ENCODE measurements at regions not wholly inside any gene's neighbourhood (a gene's known extent, or its start where the extent isn't known, plus 50 kb on each side); places are given as distances from the start of the nearest gene placed in this dataset.

DNA sequence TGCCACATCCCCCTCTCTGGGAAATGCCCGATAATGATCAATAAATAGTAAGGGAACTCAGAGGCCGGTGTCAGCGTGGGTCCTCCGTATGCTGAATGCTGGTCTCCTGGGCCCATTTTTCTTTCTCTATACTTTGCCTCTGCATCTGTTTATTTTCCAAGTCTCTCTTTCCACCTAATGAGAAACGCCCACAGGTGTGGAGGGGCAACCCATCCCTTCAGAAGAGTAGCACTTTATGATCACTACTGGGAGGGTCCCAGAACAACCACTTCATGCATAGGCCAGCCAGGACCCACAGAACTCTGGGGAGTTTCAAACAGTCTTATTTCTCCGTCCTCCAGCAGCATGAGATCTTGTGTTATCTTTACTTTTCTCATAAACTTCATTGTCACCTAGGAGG lies 100.1 kb downstream of the CEP44 start:
- DNase-seq (ENCODE audit: low read depth in 1 of 2, low spot score in 2 of 2) = no peak
- no peaks in the 10 kb centered on the region for H3K79me2 ChIP-seq (ENCODE audit: control insufficient read depth in 1 of 2, insufficient read depth in 2 of 2, low read length in 2 of 2)
- H2BK5ac ChIP-seq (ENCODE audit: low read depth, low read length) = no peak overlapping the region
- H3K36me3 ChIP-seq (ENCODE audit: control insufficient read depth in 2 of 4, insufficient read depth in 4 of 4, low read length in 3 of 4) = no peaks in the 10 kb centered on the region
- ChIA-PET CTCF (ENCODE audit: partially characterized antibody) (no interaction called here), POLR2A (ENCODE audit: partially characterized antibody) (no interaction called here)
- H3K4me2 ChIP-seq (ENCODE audit: insufficient read depth in 1 of 2, low read depth in 2 of 2, low read length in 2 of 2) = no peak overlapping the region
- no peaks in the 10 kb centered on the region for H3K79me1 ChIP-seq (ENCODE audit: low read depth, low read length)
- no peak overlapping the region for H3K9ac ChIP-seq (replicated peaks in 1 of 4; ENCODE audit: extremely low read depth in 1 of 4, low read depth in 3 of 4, low read length in 3 of 4)
- H4K91ac ChIP-seq (replicated peaks; ENCODE audit: insufficient read length, low read length) = no peak overlapping the region
- H3K9me3 ChIP-seq (ENCODE audit: insufficient read depth in 2 of 2, low read depth in 1 of 2, low read length in 1 of 2) = no peaks in the 10 kb centered on the region; a peak in 1 of 4 replicates
- H3K14ac ChIP-seq (ENCODE audit: insufficient read length) = no peak overlapping the region
- no peaks in the 10 kb centered on the region for H3K23me2 ChIP-seq (ENCODE audit: low read depth, low read length)
- no peak overlapping the region for H3K4me3 ChIP-seq (ENCODE audit: extremely low read depth in 1 of 4, insufficient read depth in 2 of 4, low read depth in 3 of 4, low read length in 4 of 4)
- WGBS, 2 experiments (ENCODE audit: extremely low coverage in 1 of 2, insufficient coverage in 1 of 2, insufficient read length in 1 of 2, insufficient replicate concordance in 2 of 2, low coverage in 1 of 2, low lambda C conversion rate in 2 of 2, missing lambda C conversion rate in 1 of 2) = 87% methylated on average over 3 of the region's 6 CpGs; no CpG with 5 or more reads in 1 of the 2 experiments
- no peak overlapping the region for H2AFZ ChIP-seq (ENCODE audit: low read length)
- H4K5ac ChIP-seq (ENCODE audit: insufficient read length, low read depth, low read length) = no peak overlapping the region
- H2BK12ac ChIP-seq (ENCODE audit: low read depth, low read length) = no peak overlapping the region
- no peak overlapping the region for H3K56ac ChIP-seq (replicated peaks; ENCODE audit: insufficient read length, low read depth, low read length)
- H2BK20ac ChIP-seq (ENCODE audit: low read length) = no peak overlapping the region
- no peak overlapping the region for H3K23ac ChIP-seq (ENCODE audit: insufficient read length)
- no peak overlapping the region for H2BK15ac ChIP-seq (ENCODE audit: low read length)
- H3K27me3 ChIP-seq (replicated peaks in 1 of 4; ENCODE audit: control insufficient read depth in 3 of 4, extremely low read depth in 1 of 4, insufficient read depth in 3 of 4, low read length in 3 of 4) = no peaks in the 10 kb centered on the region
- H2BK120ac ChIP-seq (replicated peaks; ENCODE audit: low read depth, low read length) = peak overlapping the region; percentile 72
- H3K4ac ChIP-seq (replicated peaks; ENCODE audit: insufficient read length, low read depth, low read length) = no peak overlapping the region
- no peak for FAIRE-seq
- no peak overlapping the region for H3K18ac ChIP-seq (ENCODE audit: extremely low read depth, low read length)
- H4K20me1 ChIP-seq (replicated peaks in 1 of 2; ENCODE audit: control insufficient read depth in 1 of 2, insufficient read depth in 2 of 2, low read length in 2 of 2) = no peaks in the 10 kb centered on the region
- no peak overlapping the region for H4K8ac ChIP-seq (ENCODE audit: extremely low read depth, insufficient read depth, low read length)
- H3K27ac ChIP-seq (ENCODE audit: low read depth, low read length) = no peak overlapping the region
- H2AK5ac ChIP-seq (ENCODE audit: low read depth, low read length) = no peak overlapping the region
- H3K4me1 ChIP-seq (replicated peaks in 1 of 4; ENCODE audit: control insufficient read depth in 3 of 4, insufficient read depth in 4 of 4, low read length in 3 of 4) = peaks cover 0 to 17% (median 5%) of the 10 kb centered on the region in 4 experiments; a peak in 5 of 7 replicates
- TF ChIP-seq BRCA1 (IDR thresholded peaks at IDR 0.05; ENCODE audit: low read depth, low read length) (no peak), KDM4A (IDR thresholded peaks at IDR 0.05; ENCODE audit: low read depth, low read length, severe bottlenecking) (no peak), HDAC6 (IDR thresholded peaks at IDR 0.05; ENCODE audit: low read depth, low read length) (no peak), NANOG (IDR thresholded peaks at IDR 0.05; ENCODE audit: insufficient read depth, low read depth, low read length, poor library complexity, severe bottlenecking) (no peak), TAF1 (IDR thresholded peaks at IDR 0.05; ENCODE audit: low read depth, low read length) (no peak), CHD1 (IDR thresholded peaks at IDR 0.05; ENCODE audit: low read depth, low read length) (no peak), ZNF274 (IDR thresholded peaks at IDR 0.05; ENCODE audit: borderline replicate concordance, extremely low read depth, low read length) (no peak), GTF2F1 (IDR thresholded peaks at IDR 0.05; ENCODE audit: borderline replicate concordance, low read depth, low read length) (no peak), SRF (IDR thresholded peaks at IDR 0.05; ENCODE audit: low read depth, low read length) (no peak), SAP30 (IDR thresholded peaks at IDR 0.05; ENCODE audit: insufficient read depth, insufficient replicate concordance, low read length) (no peak), TCF12 (IDR thresholded peaks at IDR 0.05; ENCODE audit: low read depth, low read length) (no peak), SIX5 (IDR thresholded peaks at IDR 0.05; ENCODE audit: low read depth, low read length) (no peak), CREB1 (IDR thresholded peaks at IDR 0.05) (no peak), EP300 (IDR thresholded peaks at IDR 0.05; ENCODE audit: borderline replicate concordance in 1 of 2, low read depth in 2 of 2, low read length in 2 of 2) (no peak)
- TF ChIP-seq, protein P1, sequence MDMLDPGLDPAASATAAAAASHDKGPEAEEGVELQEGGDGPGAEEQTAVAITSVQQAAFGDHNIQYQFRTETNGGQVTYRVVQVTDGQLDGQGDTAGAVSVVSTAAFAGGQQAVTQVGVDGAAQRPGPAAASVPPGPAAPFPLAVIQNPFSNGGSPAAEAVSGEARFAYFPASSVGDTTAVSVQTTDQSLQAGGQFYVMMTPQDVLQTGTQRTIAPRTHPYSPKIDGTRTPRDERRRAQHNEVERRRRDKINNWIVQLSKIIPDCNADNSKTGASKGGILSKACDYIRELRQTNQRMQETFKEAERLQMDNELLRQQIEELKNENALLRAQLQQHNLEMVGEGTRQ (IDR thresholded peaks at IDR 0.05; ENCODE audit: low read length) = no peak
